B cell (primary cell): ENCODE measurements at regions not wholly inside any gene's neighbourhood (a gene's known extent, or its start where the extent isn't known, plus 50 kb on each side); places are given as distances from the start of the nearest gene placed in this dataset.

Source experiments
- ATAC-seq: fragments of 200-7000 bp; cut with Tn5 transposase; one replicate; pipeline ENCODE4 v1.10.0; 2021; ENCODE audit warnings: low read depth, mild to moderate bottlenecking, moderate number of reproducible peaks, moderate library complexity
- CTCF ChIA-PET: fragments of 350-600 bp; sonication (Branson Sonifier 250); formaldehyde crosslinking; loops from one replicate; lab custom pipeline; 2021; ENCODE audit warnings: antibody characterized with exemption, inconsistent platforms; lab: Charles Lee
- POLR2A ChIA-PET: fragments of 350-600 bp; sonication (Branson Sonifier 250); formaldehyde crosslinking; loops from one replicate; lab custom pipeline; 2021; ENCODE audit warnings: antibody characterized with exemption; lab: Charles Lee
- DNase-seq: peaks from one replicate; pipeline ENCODE4 v3.0.0; 2013
- H2AFZ ChIP-seq: 2 replicates; pipeline ENCODE4 v1.6.1; 2012; ENCODE audit warnings: mild to moderate bottlenecking, low read depth, low read length; ENCODE audit not compliant: insufficient read depth, poor library complexity, severe bottlenecking
- H3K27ac ChIP-seq, 2 donors: 1 replicate in 1 of 2; 2 replicates in 1 of 2; pipeline ENCODE4 v1.5.1; 2012 to 2013; ENCODE audit warnings: low read length in 2 of 2, mild to moderate bottlenecking in 2 of 2, moderate library complexity in 1 of 2
- H3K27me3 ChIP-seq, 4 experiments: fragments of 200-600 bp in 1 of 4; sonication (generic) in 1 of 4; replicated peaks in 1 of 4; 1 replicate in 2 of 4; 2 replicates in 2 of 4; pipeline versions ENCODE4 v1.6.1 to v1.7.0; 2013 to 2016; ENCODE audit warnings: low read length in 3 of 4, mild to moderate bottlenecking in 2 of 4, mixed read lengths in 1 of 4, moderate library complexity in 1 of 4; ENCODE audit not compliant: insufficient read depth in 4 of 4, control insufficient read depth in 3 of 4; ENCODE audit errors: control extremely low read depth in 1 of 4
- H3K36me3 ChIP-seq, 2 experiments: replicated peaks in 1 of 2; 1 replicate in 1 of 2; 2 replicates in 1 of 2; pipeline versions ENCODE4 v1.6.1 to v1.7.1; 2013; ENCODE audit warnings: low read length in 1 of 2; ENCODE audit not compliant: insufficient read depth in 2 of 2, control insufficient read depth in 1 of 2; ENCODE audit errors: control extremely low read depth in 1 of 2, extremely low read depth in 1 of 2
- H3K4me1 ChIP-seq, 2 donors: fragments of 200-600 bp in 1 of 2; sonication (generic) in 1 of 2; 1 replicate in 1 of 2; 2 replicates in 1 of 2; pipeline versions ENCODE4 v1.5.1 to v1.6.1; 2013 to 2017; ENCODE audit warnings: low read length in 2 of 2; ENCODE audit not compliant: control insufficient read depth in 2 of 2, insufficient read depth in 2 of 2
- H3K4me2 ChIP-seq: replicated peaks from 2 replicates; pipeline ENCODE3; 2012; ENCODE audit warnings: mild to moderate bottlenecking, low read depth, low read length; ENCODE audit not compliant: poor library complexity, severe bottlenecking
- H3K4me3 ChIP-seq, 5 experiments: fragments of 200-600 bp in 1 of 5; sonication (generic) in 1 of 5; 1 replicate in 3 of 5; 2 replicates in 2 of 5; pipeline versions ENCODE4 v1.5.1 to v1.7.0; 2011 to 2016; ENCODE audit warnings: low read length in 4 of 5, mild to moderate bottlenecking in 4 of 5, low read depth in 2 of 5, control low read depth in 1 of 5, moderate library complexity in 1 of 5; ENCODE audit not compliant: insufficient read depth in 1 of 5; ENCODE audit errors: control extremely low read depth in 1 of 5, extremely low read depth in 1 of 5
- H3K79me2 ChIP-seq: fragments of 200-600 bp; sonication (generic); one replicate; pipeline ENCODE4 v1.6.0; 2016; ENCODE audit warnings: low read length; ENCODE audit not compliant: control insufficient read depth, insufficient read depth
- H3K9ac ChIP-seq: fragments of 200-600 bp; sonication (generic); 2 replicates; pipeline ENCODE4 v1.6.1; 2017; ENCODE audit warnings: mild to moderate bottlenecking, low read length, moderate library complexity
- H3K9me3 ChIP-seq, 3 donors: one replicate each; pipeline versions ENCODE4 v1.6.1 to v1.7.1; 2013; ENCODE audit warnings: low read length in 2 of 3; ENCODE audit not compliant: control insufficient read depth in 2 of 3, insufficient read depth in 1 of 3; ENCODE audit errors: control extremely low read depth in 1 of 3
- H4K20me1 ChIP-seq: 2 replicates; pipeline ENCODE4 v1.6.0; 2012; ENCODE audit warnings: mild to moderate bottlenecking, low read length; ENCODE audit not compliant: insufficient read depth, control insufficient read depth, poor library complexity, severe bottlenecking
- H3K27ac Mint-ChIP-seq: one replicate; pipeline ENCODE4 v1.8.0; 2021; ENCODE audit warnings: mixed read lengths
- H3K27me3 Mint-ChIP-seq: one replicate; pipeline ENCODE4 v1.8.0; 2021; ENCODE audit warnings: mixed read lengths
- H3K4me1 Mint-ChIP-seq: one replicate; pipeline ENCODE4 v1.8.0; 2021; ENCODE audit warnings: mixed read lengths
- H3K4me3 Mint-ChIP-seq: one replicate; pipeline ENCODE4 v1.8.0; 2021; ENCODE audit warnings: mixed read lengths
- H3K9me3 Mint-ChIP-seq: one replicate; pipeline ENCODE4 v1.8.0; 2022; ENCODE audit warnings: mixed read lengths; ENCODE audit not compliant: insufficient read depth
- EZH2 ChIP-seq: IDR thresholded peaks from 2 replicates; pipeline ENCODE4 v1.6.1; 2012; ENCODE audit warnings: borderline replicate concordance, low read depth, mild to moderate bottlenecking, moderate library complexity, low read length; ENCODE audit not compliant: insufficient read depth, poor library complexity, severe bottlenecking
- WGBS: methylation state at CpG from one replicate; pipeline ENCODE4 v1.1.5; 2013; ENCODE audit warnings: missing lambda C conversion rate; ENCODE audit not compliant: insufficient coverage; 5-methylcytosine and 5-hydroxymethylcytosine counted together
- intact Hi-C: fragments of 100-400 bp; cut with micrococcal nuclease; formaldehyde crosslinking; loops from one replicate; pipeline ENCODE4 v1.10.0; 2022
- TF ChIP-seq, protein P1 (sequence below): fragments of 200-600 bp; IDR thresholded peaks from one replicate; pipeline ENCODE4 v1.8.0; 2022; ENCODE audit warnings: antibody characterized with exemption, mild to moderate bottlenecking

DNA sequence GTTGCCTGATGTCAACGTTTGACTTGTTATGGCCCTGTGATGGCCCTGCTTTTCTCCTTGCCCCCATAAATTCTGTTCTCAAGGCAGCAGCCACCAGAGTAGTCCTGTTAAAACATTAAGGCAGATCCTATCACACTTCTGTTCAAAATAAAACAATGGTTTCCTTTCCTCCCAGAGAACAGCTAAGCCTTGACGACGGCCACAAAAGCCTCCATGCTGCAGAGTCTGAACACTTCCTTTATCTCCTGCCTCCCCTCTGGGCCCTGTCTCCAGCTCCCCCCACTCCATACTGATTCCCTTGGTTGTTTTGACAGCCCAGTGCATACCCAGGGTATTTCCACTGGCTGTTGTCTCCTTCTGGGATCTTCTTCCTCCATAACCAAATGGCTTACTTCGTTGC is 618.1 kb downstream of the MED13L start:
- Histone ChIP-seq H3K4me2 (no peak overlapping the region), H3K9me3 (no peaks in the 10 kb centered on the region), H3K4me1 (no peaks in the 10 kb centered on the region), H3K36me3 (no peaks in the 10 kb centered on the region), H3K27me3 (no peaks in the 10 kb centered on the region), H3K27ac (no peak overlapping the region), H3K4me3 (no peak overlapping the region), H4K20me1 (no peaks in the 10 kb centered on the region), H3K9ac (no peak overlapping the region), H2AFZ (no peak overlapping the region), H3K79me2 (no peaks in the 10 kb centered on the region)
- ATAC-seq (no peak), DNase-seq (no peak)
- intact Hi-C loops = no loop called here
- TF ChIP-seq, protein P1, sequence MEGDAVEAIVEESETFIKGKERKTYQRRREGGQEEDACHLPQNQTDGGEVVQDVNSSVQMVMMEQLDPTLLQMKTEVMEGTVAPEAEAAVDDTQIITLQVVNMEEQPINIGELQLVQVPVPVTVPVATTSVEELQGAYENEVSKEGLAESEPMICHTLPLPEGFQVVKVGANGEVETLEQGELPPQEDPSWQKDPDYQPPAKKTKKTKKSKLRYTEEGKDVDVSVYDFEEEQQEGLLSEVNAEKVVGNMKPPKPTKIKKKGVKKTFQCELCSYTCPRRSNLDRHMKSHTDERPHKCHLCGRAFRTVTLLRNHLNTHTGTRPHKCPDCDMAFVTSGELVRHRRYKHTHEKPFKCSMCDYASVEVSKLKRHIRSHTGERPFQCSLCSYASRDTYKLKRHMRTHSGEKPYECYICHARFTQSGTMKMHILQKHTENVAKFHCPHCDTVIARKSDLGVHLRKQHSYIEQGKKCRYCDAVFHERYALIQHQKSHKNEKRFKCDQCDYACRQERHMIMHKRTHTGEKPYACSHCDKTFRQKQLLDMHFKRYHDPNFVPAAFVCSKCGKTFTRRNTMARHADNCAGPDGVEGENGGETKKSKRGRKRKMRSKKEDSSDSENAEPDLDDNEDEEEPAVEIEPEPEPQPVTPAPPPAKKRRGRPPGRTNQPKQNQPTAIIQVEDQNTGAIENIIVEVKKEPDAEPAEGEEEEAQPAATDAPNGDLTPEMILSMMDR = no peak
- TF ChIP-seq EZH2 = no peak
- Mint-ChIP-seq H3K27ac (no peak overlapping the region), H3K4me3 (no peak overlapping the region), H3K9me3 (no peaks in the 10 kb centered on the region), H3K27me3 (peaks cover 22% of the 10 kb centered on the region), H3K4me1 (no peaks in the 10 kb centered on the region)
- CTCF ChIA-PET = no interaction called here
- WGBS = 46% methylated on average over 4 of the region's 4 CpGs
- POLR2A ChIA-PET = no interaction called here

DNA sequence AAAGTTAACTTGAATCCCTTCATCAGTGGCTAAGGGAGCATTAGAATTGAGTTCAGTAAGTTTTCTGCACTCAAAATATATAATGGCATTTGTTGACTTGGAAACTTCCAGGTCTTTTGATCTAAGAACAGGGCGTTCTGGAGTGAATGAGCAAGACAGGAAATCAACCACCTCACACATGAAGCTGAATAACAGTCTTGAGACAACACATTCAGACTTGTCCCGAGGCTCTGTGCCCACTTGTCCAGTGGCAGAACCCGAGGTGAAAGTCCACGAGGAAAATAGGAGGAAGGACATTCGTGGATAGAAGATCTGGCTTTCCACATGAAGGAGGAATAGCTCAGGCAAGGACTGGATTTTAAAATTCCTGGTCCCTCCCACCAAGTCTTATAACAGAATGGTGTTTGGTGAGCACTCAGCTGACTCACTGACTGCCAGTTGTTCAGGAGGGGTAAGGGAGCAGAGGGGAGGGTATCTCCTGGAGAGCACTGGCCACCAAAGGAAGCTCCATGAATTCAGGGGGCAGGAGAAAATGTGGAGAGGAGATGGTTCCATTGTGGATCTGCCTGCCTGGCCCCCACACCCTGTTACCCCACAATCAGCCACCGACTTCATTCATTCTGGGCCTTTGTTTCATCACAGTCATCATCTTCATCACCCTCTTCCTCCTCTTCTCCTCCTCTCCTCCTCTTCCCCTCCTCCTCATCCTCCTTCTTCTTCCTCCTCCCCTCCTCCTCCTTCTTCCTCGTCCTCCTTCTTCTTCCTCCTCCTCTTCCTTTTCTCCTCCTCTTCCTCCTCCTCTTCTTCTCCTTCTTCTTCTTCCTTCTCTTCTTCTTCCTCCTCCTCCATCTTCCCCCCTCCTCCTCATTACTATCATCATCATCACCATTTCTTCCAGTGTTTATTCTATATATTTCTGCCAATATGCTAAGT is 620.1 kb downstream of the MED13L start:
- ATAC-seq = no peak
- no peak overlapping the region for H3K27ac ChIP-seq
- intact Hi-C loops = no loop called here
- no peak overlapping the region for H3K27ac Mint-ChIP-seq
- H3K27me3 Mint-ChIP-seq = peaks cover 20% of the 10 kb centered on the region
- H3K4me3 Mint-ChIP-seq = no peak overlapping the region
- H2AFZ ChIP-seq = no peak overlapping the region
- no peaks in the 10 kb centered on the region for H3K9me3 Mint-ChIP-seq
- H3K4me2 ChIP-seq = no peak overlapping the region
- no peaks in the 10 kb centered on the region for H3K36me3 ChIP-seq
- H3K4me3 ChIP-seq = no peak overlapping the region
- WGBS = 71% methylated on average over 5 of the region's 7 CpGs
- ChIA-PET CTCF (no interaction called here), POLR2A (no interaction called here)
- no peak for TF ChIP-seq EZH2
- TF ChIP-seq, protein P1 = no peak
- DNase-seq = no peak
- no peaks in the 10 kb centered on the region for H3K79me2 ChIP-seq
- H3K4me1 ChIP-seq = no peaks in the 10 kb centered on the region
- H3K27me3 ChIP-seq = no peaks in the 10 kb centered on the region
- no peaks in the 10 kb centered on the region for H3K4me1 Mint-ChIP-seq
- H3K9ac ChIP-seq = no peak overlapping the region
- H3K9me3 ChIP-seq = no peaks in the 10 kb centered on the region
- no peaks in the 10 kb centered on the region for H4K20me1 ChIP-seq
